HG02763 (cell line): ENCODE measurements at regions not wholly inside any gene's neighbourhood (a gene's known extent, or its start where the extent isn't known, plus 50 kb on each side); places are given as distances from the start of the nearest gene placed in this dataset.
"Not testable (repeated sequence)": the region's sequence is repeated elsewhere in the genome, so short reads cannot be mapped to it uniquely, and the experiment has no call there.

Experiments used
- ATAC-seq: cut with Tn5 transposase; IDR thresholded peaks from one replicate; pipeline ENCODE4 v1.9.1; 2021; ENCODE audit warnings: mild to moderate bottlenecking, moderate library complexity; ENCODE audit not compliant: unreplicated experiment

- no peak for ATAC-seq
Measured at GRCh38 chr6:99801805-99802204, 192.2 kb downstream of the MCHR2 start.

- ATAC-seq, result no peak
Measured at GRCh38 chr6:99802396-99803031, 191.5 kb downstream of the MCHR2 start.

GRCh38 chr6:99808992-99809391 is 185.0 kb downstream of the MCHR2 start:
- ATAC-seq, result no peak

- ATAC-seq, result no peak
Measured at GRCh38 chr6:99810295-99810694, 183.7 kb downstream of the MCHR2 start.

GRCh38 chr6:99810942-99811620 is 182.9 kb downstream of the MCHR2 start:
- no peak for ATAC-seq

- no peak for ATAC-seq
Measured at GRCh38 chr6:99811636-99812035, 182.4 kb downstream of the MCHR2 start.

GRCh38 chr6:99813565-99813964 is 180.5 kb downstream of the MCHR2 start:
- ATAC-seq, result no peak

GRCh38 chr6:99814230-99814928 is 179.6 kb downstream of the MCHR2 start:
- no peak for ATAC-seq

GRCh38 chr6:99816795-99817194 is 177.2 kb downstream of the MCHR2 start:
- no peak for ATAC-seq

GRCh38 chr6:99818161-99818560 is 175.9 kb downstream of the MCHR2 start:
- no peak for ATAC-seq

- no peak for ATAC-seq
Measured at GRCh38 chr6:99819853-99820252, 174.2 kb downstream of the MCHR2 start.

GRCh38 chr6:99821164-99821563 is 172.9 kb downstream of the MCHR2 start:
- ATAC-seq, result no peak

GRCh38 chr6:99822741-99823512 is 171.1 kb downstream of the MCHR2 start:
- peak; percentile 72 for ATAC-seq

- ATAC-seq, result not testable (repeated sequence)
Measured at GRCh38 chr6:99823513-99824235, 170.3 kb downstream of the MCHR2 start.

- no peak for ATAC-seq
Measured at GRCh38 chr6:99833034-99833433, 161.0 kb downstream of the MCHR2 start.

GRCh38 chr6:99836471-99836870 is 157.6 kb downstream of the MCHR2 start:
- no peak for ATAC-seq

GRCh38 chr6:99838607-99839006 is 155.4 kb downstream of the MCHR2 start:
- ATAC-seq, result no peak

GRCh38 chr6:99841297-99841696 is 152.7 kb downstream of the MCHR2 start:
- ATAC-seq, result no peak

GRCh38 chr6:99846006-99846405 is 148.0 kb downstream of the MCHR2 start:
- no peak for ATAC-seq

GRCh38 chr6:99850841-99851240 is 143.2 kb downstream of the MCHR2 start:
- ATAC-seq, result no peak

GRCh38 chr6:99852031-99852430 is 142.0 kb downstream of the MCHR2 start:
- ATAC-seq, result no peak
